ENCODE measurements at regions not wholly inside any gene's neighbourhood (a gene's known extent, or its start where the extent isn't known, plus 50 kb on each side); places are given as distances from the start of the nearest gene placed in this dataset.

DNA sequence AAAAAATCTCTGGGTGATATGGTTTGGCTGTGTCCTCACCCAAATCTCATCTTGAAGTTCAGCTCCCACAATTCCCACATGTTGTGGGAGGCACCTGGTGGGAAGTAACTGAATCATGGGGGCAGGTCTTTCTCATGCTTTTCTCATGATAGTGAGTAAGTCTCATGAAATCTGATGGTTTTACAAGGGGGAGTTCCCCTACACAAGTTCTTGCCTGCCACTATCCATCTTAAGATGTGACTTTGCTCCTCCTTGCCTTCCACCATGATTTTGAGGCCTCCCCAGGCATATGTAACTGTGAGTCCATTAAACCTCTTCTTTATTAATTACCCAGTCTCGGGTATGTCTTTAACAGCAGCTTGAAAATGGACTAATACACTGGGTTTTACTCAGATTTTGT is 513.9 kb downstream of the TLE4 start:
- TF ChIP-seq YY1 (IDR thresholded peaks at IDR 0.05; ENCODE audit: low read depth, low read length): no peak
- TF ChIP-seq, protein P1, sequence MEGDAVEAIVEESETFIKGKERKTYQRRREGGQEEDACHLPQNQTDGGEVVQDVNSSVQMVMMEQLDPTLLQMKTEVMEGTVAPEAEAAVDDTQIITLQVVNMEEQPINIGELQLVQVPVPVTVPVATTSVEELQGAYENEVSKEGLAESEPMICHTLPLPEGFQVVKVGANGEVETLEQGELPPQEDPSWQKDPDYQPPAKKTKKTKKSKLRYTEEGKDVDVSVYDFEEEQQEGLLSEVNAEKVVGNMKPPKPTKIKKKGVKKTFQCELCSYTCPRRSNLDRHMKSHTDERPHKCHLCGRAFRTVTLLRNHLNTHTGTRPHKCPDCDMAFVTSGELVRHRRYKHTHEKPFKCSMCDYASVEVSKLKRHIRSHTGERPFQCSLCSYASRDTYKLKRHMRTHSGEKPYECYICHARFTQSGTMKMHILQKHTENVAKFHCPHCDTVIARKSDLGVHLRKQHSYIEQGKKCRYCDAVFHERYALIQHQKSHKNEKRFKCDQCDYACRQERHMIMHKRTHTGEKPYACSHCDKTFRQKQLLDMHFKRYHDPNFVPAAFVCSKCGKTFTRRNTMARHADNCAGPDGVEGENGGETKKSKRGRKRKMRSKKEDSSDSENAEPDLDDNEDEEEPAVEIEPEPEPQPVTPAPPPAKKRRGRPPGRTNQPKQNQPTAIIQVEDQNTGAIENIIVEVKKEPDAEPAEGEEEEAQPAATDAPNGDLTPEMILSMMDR (IDR thresholded peaks at IDR 0.05; ENCODE audit: control extremely low read depth in 1 of 3, insufficient read depth in 1 of 3, low read depth in 1 of 3, low read length in 3 of 3): no peak
- TF ChIP-seq RBBP5 (IDR thresholded peaks at IDR 0.05; ENCODE audit: borderline replicate concordance, low read depth, low read length): no peak
- TF ChIP-seq TBP (IDR thresholded peaks at IDR 0.05; ENCODE audit: low read depth, low read length): no peak
- TF ChIP-seq, protein P2, sequence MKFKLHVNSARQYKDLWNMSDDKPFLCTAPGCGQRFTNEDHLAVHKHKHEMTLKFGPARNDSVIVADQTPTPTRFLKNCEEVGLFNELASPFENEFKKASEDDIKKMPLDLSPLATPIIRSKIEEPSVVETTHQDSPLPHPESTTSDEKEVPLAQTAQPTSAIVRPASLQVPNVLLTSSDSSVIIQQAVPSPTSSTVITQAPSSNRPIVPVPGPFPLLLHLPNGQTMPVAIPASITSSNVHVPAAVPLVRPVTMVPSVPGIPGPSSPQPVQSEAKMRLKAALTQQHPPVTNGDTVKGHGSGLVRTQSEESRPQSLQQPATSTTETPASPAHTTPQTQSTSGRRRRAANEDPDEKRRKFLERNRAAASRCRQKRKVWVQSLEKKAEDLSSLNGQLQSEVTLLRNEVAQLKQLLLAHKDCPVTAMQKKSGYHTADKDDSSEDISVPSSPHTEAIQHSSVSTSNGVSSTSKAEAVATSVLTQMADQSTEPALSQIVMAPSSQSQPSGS (IDR thresholded peaks at IDR 0.05; ENCODE audit: low read length): no peak
- TF ChIP-seq CEBPB (IDR thresholded peaks at IDR 0.05; ENCODE audit: low read depth, low read length): no peak
- no peak for TF ChIP-seq CHD2 (IDR thresholded peaks at IDR 0.05; ENCODE audit: low read length)
- no peak for TF ChIP-seq CBX5 (IDR thresholded peaks at IDR 0.05; ENCODE audit: low read depth, low read length)
- no peak for TF ChIP-seq SUZ12 (IDR thresholded peaks at IDR 0.05; ENCODE audit: low read length)
- no peak for TF ChIP-seq SP2 (IDR thresholded peaks at IDR 0.05; ENCODE audit: low read length)
- no peak for TF ChIP-seq POLR2AphosphoS5 (IDR thresholded peaks at IDR 0.05; ENCODE audit: low read depth, low read length)
- TF ChIP-seq SAP30 (IDR thresholded peaks at IDR 0.05; ENCODE audit: insufficient read depth, insufficient replicate concordance, low read length): no peak
- TF ChIP-seq CREB1 (IDR thresholded peaks at IDR 0.05): no peak
